NT2/D1 (cell line): ENCODE measurements at regions not wholly inside any gene's neighbourhood (a gene's known extent, or its start where the extent isn't known, plus 50 kb on each side); places are given as distances from the start of the nearest gene placed in this dataset.

Experiments
- SUZ12 ChIP-seq: IDR thresholded peaks from 2 replicates; pipeline ENCODE4 v1.6.1; 2011; ENCODE audit not compliant: insufficient read length, insufficient read depth; ENCODE audit errors: extremely low read depth
- YY1 ChIP-seq: IDR thresholded peaks from 2 replicates; pipeline ENCODE4 v1.6.1; 2011; ENCODE audit not compliant: insufficient read length, insufficient read depth
- ZNF274 ChIP-seq: IDR thresholded peaks from 2 replicates; pipeline ENCODE4 v1.6.1; 2011; ENCODE audit warnings: mild to moderate bottlenecking, low read depth, low read length

DNA sequence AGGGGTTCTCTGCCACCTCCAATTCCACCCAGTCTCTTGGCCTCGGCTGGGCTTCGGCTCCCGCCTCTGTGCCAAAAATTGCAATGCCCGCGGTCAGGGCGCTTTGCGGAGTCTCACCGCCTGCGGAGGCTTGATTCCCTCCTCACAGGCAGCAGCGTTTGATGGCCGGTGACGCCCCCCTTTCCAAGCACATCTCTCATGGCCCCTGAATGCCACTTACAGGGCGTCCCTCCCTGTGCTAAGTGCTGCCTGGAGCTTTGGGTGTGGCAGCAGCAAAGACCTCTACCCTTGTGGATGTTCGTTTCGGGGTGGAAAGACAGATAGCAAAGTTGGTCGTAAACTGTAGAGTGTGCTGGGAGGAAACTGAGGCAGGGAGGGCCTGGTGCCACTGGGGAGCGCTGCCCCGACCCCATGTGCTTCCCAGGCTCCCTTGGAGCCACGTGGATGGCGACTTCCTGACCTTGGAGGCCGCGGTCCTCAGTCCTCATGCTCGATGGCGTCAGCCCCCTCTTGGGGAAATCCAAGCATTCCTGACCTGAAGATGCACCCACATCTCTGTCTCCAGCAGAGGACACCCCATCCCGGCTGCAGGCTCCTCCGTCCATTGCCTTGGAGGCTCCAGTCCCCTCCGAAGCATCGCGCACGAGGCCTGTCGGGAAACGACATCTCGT, 249.2 kb upstream of the IRX4 start:
- TF ChIP-seq YY1: no peak
- TF ChIP-seq SUZ12: no peak
- no peak for TF ChIP-seq ZNF274
